NCI-H69 (cell line): ENCODE measurements at regions not wholly inside any gene's neighbourhood (a gene's known extent, or its start where the extent isn't known, plus 50 kb on each side); places are given as distances from the start of the nearest gene placed in this dataset.

Source experiments
- DNase-seq: peaks from one replicate; lab custom pipeline; 2025; lab: John Stamatoyannopoulos, UW

DNA sequence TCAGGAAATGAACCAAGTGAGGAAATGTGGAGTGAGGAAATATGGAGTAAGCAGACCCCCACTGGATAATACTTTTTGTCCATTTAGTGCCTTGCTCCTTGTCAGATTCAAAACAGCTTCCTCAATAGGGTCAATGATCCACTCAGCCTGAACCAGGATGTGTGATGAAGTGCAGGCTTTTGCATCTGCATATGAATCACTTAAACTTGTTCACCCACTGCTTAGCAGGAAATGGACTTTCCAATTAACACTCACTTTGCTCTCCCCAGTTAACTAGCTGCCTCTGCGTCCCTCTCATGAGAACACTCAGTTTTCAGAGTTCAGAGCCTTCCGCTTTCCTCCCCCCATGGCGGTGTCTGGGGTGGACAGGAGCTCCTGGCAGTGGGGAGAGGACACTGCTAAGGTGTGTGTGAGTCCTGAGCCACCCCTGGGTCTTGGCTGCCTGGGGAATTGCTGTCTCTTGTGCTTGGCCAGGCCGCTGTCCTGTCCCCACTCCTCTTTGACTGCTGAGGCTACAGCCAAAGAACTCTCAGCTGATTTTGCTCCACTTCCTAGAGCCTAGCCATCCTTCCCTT lies 621.8 kb downstream of the CDH26 start:
- DNase-seq: no peak

- peak; percentile 1 for DNase-seq
Measured at GRCh38 chr20:60581606-60582115, 623.4 kb downstream of the CDH26 start.

GRCh38 chr20:60583741-60584140 lies 625.5 kb downstream of the CDH26 start:
- DNase-seq: peak; percentile 56

DNA sequence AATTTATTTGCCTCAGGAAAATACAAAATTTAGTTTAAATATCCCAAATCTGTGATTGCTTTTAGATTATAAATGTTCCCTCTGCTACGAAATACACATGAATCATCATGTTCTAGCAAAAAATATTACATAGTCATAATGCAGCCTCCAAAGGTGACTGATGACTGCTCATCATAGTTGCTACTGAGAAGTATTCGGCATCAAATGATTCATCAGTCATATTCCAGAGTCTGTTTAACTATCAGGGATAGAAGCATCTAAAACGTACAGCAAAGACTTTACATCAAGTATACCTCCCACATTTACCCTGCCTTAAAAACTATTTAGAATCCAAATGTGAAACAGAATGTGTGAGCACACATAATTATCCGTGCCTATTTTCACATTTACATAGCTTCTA lies 626.0 kb downstream of the CDH26 start:
- DNase-seq: no peak

- DNase-seq: no peak
Measured at GRCh38 chr20:60585651-60586050, 627.4 kb downstream of the CDH26 start.

DNA sequence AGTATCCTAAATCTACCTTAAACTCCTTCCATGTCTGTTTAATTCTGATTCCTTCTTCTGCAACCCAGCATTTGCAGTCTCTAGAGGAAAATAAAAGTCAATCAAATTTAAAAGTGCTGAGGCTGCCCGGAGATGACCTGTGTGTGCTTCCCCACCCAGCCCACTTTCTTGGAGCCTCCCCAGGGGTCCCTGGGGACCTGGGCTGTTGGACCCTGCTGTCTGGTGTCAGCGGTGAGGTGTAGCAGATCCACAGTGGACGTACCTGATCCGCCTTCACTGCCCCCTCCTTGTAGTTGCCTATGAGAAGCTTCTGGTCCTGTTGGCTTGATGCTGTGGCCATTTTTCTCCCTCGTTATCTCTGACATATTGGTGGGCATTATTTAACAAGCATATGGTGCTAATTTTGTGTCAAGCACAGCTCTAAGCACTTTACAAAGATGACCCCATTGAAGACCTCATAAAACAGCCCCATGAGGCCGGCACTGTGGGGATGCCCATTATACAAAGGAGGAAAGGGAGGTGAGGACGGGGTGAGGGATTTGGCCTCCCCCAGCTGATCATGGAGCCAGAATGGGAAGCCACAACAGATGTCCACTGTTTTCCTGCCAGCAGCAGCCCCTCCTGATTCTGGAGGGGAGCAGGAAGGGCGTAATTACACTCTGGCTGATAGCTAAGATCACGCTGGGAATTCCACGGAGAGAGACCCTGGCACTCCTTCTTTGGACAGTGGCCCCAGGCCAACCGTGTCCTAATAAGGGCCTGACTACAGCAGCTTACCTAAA lies 628.2 kb downstream of the CDH26 start:
- peak; percentile 94 for DNase-seq

DNA sequence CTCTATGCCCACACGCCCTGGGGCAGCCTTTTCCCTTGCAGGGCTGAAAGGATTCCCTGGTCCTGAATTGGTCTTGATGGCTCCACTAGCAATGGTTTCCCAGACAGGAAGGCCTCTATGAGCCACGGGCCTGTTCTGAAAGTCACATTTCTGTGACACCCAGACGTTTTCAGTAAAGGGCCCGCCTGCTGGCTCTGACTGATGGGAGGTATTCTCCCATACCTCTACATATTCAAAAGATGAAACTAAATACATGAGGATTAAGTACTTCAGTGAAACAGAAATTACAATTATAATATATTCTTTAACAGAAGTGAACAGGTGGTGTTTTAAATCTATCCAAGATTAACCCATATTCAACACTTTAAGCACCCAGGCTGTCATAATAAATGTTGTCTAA lies 629.8 kb downstream of the CDH26 start:
- peak; percentile 15 for DNase-seq

- no peak for DNase-seq
Measured at GRCh38 chr20:60589623-60590022, 631.4 kb downstream of the CDH26 start.

DNA sequence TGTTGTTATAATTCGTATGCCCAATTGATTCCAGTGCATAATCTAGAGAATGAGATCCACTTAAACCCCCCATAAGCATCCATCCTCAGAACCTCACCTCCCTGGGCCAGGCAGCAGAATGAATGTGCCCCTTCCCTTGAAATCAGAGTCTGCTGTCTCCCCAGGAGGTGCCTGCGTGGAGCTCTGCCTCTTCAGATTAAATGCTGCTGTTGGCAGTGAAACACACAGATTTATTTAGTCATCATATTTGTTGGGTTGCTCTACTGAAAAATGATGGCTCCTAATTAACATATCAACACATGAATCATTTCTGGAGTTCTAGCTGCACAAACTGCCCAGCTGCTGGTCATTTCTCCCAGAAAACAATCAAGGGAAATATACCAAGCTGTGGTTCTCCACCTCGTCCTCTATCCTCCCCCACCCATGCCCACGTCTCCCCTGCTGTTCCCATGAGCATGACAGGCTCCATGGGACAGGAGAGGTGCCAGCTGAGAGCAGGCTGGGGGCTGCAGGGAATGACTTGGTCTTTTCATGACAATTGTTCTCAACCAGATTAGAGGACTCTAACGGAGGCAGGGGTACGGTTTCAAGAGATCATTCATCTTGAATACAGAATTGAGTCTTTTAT lies 633.1 kb downstream of the CDH26 start:
- DNase-seq: peak; percentile 17

- DNase-seq: no peak
Measured at GRCh38 chr20:60598528-60598927, 640.3 kb downstream of the CDH26 start.

DNA sequence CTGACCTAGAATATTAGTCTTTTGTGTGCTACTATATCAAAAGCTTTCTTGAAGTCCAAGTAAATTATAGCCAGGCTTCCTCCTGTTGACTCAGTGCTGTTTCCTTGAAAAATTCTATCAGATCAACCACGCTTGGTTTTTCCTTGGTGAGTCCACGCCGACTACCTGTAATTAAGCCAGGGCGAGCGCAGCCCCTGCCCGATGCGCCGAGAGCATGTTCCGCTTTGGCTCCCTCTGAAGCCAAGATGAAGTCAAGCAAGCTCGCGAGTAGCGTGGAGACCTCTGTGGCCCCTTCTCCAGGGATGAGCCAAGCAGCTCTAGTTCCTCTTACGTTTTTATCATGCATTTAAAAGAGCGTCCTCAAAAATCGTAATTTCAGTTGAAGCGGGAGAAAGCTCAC lies 641.2 kb downstream of the CDH26 start:
- no peak for DNase-seq

- no peak for DNase-seq
Measured at GRCh38 chr20:60600036-60600435, 641.8 kb downstream of the CDH26 start.

GRCh38 chr20:60624066-60624465 lies 628.0 kb upstream of the CDH4 start:
- DNase-seq: no peak

DNA sequence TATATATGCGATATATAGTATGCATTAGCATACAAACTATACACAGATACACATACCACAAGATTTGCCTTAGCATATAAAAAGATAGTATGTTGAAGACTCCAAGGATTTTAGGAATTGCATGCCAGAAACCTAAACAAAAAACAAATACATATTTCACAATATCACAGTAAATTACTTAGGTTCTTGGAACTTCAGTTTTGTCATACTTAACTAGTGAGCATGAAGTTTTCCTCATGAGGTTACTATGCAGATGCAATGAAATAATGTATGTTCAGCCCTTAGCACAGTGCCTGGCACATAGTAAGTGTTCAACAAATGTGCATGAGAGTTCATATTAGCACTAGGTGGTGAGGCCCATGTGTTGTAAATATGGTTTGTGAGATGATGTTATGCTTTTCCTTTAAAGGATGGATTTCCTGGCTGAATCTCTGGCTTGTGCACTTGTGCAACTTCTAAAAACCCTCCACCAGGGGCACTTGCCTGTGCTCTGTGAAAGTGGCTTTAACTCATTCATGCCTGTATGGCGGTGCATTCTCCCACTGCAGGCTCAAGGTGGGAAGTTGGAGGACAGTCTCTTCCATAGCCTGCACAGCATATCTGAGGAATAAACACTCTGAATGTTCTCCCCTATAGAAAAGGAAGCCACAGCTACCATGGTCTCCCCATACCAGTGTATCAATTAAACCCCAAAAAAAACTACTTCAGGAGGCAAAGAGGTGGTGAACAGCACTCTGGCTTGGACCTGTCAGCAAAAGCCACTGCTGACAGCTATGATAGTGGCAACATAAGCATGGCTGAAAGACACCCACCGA lies 624.1 kb upstream of the CDH4 start:
- DNase-seq: no peak

DNA sequence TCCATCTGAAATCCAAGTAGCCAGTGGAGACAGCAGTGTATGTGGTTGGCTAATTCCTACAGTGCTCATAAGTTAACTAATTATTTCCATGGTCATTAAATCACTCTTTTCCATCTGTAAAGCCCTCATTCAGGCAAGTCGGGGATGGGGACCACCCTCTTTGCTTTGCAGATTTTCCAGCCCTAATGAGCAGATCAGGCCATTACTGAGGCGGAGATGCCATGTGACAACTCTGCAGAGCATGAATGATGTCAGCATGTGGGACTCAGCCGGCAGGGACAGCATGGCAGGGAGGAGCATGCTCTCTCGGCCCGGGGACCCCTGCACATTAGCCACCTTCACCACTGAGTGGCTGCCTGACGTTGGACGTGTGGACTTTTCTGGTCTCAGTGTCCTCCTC lies 623.3 kb upstream of the CDH4 start:
- no peak for DNase-seq

GRCh38 chr20:60629206-60629605 lies 622.9 kb upstream of the CDH4 start:
- no peak for DNase-seq

GRCh38 chr20:60630609-60631008 lies 621.5 kb upstream of the CDH4 start:
- DNase-seq: peak; percentile 92

DNA sequence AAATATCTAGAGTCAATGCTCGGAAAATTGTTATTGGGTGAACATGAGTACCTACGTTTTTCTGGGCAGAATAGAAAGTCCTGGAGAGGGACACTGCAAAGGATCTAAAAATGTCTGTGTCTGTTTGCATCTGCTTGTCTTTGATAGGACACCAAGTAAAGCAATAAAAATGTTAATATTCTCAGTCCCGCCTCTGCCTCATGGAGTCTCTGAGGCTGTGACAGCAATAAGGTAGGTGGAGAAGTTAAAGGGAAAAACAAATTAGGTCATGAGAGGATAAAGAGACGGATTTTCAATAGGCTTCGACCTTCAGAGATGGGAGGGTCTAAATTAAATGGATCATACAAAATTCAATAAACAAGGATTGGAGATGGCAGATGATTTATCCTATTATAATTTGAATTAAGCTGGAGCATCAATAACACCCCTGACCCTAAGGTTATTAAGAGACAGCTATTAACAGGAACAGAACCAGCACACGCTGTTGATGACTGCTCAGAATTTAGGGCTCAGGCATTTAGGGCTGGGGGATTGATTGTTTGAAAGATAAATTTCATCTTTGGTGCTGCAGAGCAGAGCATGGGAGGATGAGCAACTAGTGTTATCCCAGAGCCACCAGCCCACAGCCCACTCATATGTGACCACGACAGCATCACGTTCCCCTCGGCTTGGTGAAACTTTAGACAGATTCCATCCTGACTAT lies 620.3 kb upstream of the CDH4 start:
- no peak for DNase-seq

GRCh38 chr20:60632391-60633262 lies 619.4 kb upstream of the CDH4 start:
- DNase-seq: peak; percentile 1

- DNase-seq: no peak
Measured at GRCh38 chr20:60634491-60635172, 617.4 kb upstream of the CDH4 start.
